ENCODE measurements at regions not wholly inside any gene's neighbourhood (a gene's known extent, or its start where the extent isn't known, plus 50 kb on each side); places are given as distances from the start of the nearest gene placed in this dataset.

DNA sequence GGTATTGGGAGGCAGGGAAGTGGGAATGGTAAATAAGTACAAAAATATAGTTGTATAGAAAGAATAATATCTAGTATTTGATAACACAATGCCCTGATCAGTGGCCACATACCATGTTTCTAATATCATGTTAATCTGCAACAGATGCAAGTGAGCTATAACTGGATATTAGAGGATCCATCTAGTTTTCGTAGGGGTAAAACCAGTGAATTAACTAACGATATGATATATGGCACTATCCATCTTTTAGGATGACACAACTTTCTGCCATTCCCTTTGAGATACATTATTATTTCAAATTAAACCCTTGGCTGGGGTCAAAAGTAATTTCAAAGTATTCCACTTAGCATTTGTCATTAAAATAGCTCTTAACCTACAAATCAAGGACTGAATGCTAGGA is 1686.2 kb downstream of the SLITRK1 start:
- TF ChIP-seq RAD21 (IDR thresholded peaks at IDR 0.05; ENCODE audit: insufficient read depth, low read depth, low read length) (no peak), NFIC (IDR thresholded peaks at IDR 0.05; ENCODE audit: low read depth, low read length) (no peak), YY1 (IDR thresholded peaks at IDR 0.05; ENCODE audit: low read depth, low read length) (no peak), EP300 (IDR thresholded peaks at IDR 0.05; ENCODE audit: borderline replicate concordance in 1 of 2, control insufficient read depth in 1 of 2, low read depth in 2 of 2, low read length in 2 of 2) (no peak), BCLAF1 (IDR thresholded peaks at IDR 0.05) (no peak)
- TF ChIP-seq, protein P1, sequence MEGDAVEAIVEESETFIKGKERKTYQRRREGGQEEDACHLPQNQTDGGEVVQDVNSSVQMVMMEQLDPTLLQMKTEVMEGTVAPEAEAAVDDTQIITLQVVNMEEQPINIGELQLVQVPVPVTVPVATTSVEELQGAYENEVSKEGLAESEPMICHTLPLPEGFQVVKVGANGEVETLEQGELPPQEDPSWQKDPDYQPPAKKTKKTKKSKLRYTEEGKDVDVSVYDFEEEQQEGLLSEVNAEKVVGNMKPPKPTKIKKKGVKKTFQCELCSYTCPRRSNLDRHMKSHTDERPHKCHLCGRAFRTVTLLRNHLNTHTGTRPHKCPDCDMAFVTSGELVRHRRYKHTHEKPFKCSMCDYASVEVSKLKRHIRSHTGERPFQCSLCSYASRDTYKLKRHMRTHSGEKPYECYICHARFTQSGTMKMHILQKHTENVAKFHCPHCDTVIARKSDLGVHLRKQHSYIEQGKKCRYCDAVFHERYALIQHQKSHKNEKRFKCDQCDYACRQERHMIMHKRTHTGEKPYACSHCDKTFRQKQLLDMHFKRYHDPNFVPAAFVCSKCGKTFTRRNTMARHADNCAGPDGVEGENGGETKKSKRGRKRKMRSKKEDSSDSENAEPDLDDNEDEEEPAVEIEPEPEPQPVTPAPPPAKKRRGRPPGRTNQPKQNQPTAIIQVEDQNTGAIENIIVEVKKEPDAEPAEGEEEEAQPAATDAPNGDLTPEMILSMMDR (IDR thresholded peaks at IDR 0.05 in 2 of 3, conservative IDR thresholded peaks at IDR 0.05 in 1 of 3; ENCODE audit: control insufficient read depth in 2 of 3, extremely low read depth in 1 of 3, insufficient read depth in 1 of 3, low read depth in 3 of 3, low read length in 3 of 3): no peak

Data from GM12878 (cell line).